Bone marrow (tissue), 2 donors: ENCODE measurements at regions not wholly inside any gene's neighbourhood (a gene's known extent, or its start where the extent isn't known, plus 50 kb on each side); places are given as distances from the start of the nearest gene placed in this dataset.
"Not testable (repeated sequence)": the region's sequence is repeated elsewhere in the genome, so short reads cannot be mapped to it uniquely, and the experiment has no call there.

ENCODE experiments used
- DNase-seq, 2 donors: peaks; one replicate each; lab custom pipeline; 2025; lab: John Stamatoyannopoulos, UW

DNA sequence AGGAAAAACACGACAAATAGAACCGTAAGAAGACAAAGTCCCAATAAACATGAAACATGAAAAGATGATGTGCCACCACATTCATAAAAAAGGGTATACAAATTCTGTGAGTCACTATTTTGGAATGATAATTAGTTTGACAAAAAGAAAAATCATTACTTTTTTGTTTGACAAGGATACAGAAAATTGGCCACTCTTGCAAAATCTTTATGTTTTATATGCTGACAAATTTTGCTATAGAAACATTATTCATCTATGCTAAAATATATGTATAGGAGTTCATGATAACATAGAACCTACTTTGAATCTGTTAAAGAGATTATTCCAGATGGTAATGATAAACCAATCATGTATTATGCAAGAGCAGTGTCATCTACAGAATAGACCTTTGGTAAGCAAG lies 1201.0 kb downstream of the FSCB start:
- no peak for DNase-seq

DNA sequence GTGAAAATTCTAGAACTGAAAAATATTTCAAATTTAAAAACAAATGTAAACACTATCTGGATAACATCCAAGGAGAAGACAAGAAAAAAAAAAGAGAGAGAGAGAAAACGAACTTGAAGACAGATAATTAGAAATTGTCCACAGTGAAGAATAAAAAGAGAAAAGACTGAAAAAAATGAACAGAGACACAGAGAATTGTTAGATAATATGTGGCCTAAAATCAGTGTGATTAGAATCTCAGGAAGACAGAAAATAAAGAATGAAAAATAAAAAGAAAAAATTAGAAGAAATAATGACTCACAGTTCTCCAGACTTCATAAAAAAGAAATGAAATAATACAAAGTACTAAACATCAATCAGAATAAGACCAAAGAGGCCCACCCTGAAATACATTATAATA lies 1209.3 kb downstream of the FSCB start:
- no peak for DNase-seq

DNA sequence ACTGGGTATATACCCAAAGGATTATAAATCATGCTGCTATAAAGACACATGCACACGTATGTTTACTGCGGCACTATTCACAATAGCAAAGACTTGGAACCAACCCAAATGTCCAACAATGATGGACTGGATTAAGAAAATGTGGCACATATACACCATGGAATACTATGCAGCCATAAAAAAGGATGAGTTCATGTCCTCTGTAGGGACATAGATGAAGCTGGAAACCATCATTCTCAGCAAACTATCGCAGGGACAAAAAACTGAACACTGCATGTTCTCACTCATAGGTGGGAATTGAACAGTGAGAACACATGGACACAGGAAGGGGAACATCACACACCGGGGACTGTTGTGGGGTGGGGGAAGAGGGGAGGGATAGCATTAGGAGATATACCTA lies 1211.0 kb downstream of the FSCB start:
- not testable (repeated sequence) for DNase-seq

DNA sequence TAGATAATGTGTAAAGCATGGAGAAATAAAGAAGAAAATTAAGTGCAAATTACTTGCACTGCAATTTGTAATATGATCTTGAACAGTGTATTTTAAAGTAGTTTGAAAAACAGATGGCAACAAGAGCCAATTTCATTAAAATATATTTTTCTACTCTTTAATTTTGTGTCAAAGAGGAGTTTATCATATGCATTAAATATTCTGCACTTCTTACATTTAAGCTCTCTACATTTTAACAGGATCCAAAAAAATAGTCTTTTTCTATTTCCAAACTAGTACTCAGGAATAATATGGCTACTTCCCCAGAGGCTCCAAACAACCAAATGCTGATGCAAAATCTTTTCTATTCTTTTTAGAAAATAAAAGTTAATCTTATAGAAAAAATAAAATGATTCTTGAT lies 1221.5 kb downstream of the FSCB start:
- no peak for DNase-seq

DNA sequence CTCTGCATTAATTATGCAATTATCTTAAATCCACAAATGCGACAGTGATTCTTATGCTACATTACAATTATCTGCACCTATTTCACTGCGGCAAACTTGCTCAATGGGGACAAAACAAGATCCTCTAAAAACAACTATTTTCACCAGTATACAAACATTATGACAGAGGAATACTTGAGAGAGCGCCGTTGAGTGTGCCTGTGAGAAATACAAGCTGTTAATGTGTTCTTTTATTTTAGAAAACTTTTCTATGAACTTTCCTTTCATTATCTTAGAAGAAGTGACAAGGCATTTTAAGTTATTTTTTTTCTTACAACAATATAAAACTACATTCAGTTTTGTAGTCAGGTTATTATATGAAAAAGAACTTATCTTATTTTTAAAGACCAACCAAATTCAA lies 1247.0 kb downstream of the FSCB start:
- no peak for DNase-seq

DNA sequence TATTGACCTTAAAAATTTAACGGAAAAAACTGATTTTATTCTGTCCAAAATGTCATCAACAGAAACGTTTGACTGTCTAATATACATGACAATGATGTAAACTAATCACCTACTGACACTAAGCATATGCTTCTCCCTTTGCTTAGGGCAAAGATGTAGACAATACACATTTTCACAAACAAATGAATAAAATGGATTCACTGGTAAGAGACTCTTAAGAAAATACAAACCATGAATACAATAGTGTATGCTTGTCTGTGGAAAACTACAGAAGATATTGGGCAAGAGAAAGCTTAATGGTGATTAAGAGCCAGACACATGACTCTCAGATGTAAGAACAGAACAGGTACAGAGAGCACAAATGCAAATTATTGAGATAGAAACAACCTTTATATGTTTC lies 1248.7 kb downstream of the FSCB start:
- DNase-seq = no peak

DNA sequence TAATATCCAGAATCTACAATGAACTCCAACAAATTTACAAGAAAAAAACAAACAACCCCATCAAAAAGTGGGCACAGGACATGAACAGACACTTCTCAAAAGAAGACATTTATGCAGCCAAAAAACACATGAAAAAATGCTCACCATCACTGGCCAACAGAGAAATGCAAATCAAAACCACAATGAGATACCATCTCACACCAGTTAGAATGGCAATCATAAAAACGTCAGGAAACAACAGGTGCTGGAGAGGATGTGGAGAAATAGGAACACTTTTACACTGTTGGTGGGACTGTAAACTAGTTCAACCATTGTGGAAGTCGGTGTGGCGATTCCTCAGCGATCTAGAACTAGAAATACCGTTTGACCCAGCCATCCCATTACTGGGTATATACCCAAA lies 1250.1 kb downstream of the FSCB start:
- DNase-seq = not testable (repeated sequence)

DNA sequence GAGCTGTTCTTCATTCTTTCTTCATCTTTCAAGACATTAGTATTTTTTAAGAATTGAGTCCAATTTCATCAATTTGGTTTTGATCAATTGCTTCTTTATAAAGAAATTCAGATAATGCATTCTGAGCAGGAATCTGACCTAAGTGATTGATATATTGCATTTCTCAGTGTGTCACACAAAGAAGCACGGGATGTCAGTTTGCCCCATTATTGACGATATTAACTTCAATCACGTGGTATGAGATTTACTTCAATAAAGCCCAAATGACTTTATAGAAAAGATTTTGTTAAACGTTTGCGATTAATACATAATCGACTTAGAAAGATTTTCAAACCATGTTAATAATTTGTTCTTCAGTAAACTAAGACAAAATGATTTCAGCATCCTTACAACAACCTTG lies 1254.2 kb downstream of the FSCB start:
- no peak for DNase-seq

DNA sequence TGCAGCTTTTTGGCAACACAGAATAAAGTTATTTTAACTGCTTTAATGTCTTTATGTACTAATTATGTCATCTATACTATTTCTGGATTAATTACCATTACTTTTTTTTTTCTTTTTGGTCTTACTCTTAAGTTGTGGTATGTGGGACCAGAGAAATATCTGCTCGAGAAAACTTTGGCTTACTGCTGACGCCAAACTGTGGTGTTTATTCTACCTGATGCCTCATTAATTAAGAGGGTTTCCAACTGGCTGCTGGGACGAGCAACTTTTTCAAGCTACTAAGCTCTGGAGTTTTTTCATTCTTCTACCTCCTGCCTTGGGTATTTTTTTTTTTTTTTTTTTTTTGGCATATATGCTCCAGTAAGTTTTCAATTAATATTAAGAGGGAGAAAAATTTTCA lies 1257.5 kb downstream of the FSCB start:
- DNase-seq = no peak

DNA sequence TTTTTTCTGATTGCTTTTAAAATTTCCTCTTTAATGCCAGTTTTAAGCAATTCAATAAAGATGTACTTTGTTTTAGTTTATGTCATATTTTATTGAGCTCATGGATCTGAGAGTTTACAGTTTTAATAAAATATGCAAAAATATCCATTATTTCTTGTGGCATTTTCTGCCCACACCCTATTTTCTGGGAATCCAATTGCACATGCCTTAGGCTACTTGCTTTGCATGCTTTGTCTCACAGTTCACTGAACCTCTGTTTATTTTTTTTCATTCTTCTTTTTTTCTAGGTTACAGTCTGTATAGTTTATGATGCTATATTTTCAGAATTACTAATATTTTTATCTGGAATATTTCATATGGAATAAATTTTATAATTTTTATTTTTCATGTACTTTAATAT lies 1258.0 kb downstream of the FSCB start:
- DNase-seq = no peak

DNA sequence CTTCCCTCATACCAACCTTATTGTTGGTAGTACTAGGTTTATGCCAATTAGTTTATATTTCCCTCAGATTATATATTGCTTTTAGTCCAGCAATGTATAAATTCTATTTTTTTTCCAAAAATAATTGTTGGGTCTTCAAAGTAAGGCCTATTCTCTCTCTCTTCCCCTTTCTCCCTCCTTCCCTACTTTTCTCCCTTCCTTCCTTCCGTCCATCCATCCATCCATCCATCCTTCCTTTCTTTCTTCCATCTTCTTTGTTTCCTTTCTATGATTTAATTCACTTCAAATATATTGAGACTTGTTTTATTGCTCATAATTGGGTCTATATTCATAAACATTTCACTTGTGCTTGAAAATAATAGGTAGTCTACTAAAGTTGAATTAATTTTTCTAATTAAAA lies 1259.2 kb downstream of the FSCB start:
- no peak for DNase-seq

DNA sequence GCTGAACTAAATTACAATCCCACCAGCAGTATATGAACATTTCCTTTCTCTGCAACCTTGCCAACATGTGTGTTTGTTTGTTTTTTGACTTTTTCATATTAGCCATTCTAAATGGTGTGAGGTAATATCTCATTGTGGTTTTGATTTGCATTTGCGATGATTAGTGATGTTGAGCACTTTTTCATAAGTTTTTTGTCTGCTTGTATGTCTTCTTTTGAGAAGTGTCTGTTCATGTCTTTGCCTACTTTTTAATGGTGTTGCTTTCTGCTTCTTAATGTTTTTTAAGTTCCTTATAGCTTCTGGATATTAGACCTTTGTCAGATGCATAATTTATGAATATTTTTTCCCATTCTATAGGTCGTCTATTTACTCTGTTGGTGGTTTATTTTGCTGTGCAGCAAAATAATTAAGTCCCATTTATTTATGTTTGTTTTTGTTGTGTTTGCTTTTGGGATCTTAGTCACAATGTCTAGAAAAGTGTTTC lies 1262.9 kb downstream of the FSCB start:
- DNase-seq = no peak

DNA sequence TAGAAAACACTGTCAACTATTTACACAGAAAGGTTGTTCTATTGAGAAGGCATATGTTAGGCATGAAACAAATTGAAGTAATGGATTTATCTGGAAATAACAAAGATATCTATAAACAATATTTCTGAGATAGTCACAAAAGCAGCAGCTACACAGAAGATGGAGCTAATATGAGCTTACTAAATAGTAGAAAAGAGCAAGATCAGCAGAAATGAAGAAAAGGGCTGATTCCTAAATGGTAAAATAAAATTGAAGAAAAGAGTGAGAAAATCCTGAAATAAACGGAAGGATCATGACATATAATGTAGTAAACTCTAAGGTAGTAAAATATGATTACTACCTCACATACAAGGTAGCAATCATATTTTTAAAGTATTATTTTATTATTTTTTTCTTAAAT lies 1263.9 kb downstream of the FSCB start:
- no peak for DNase-seq

DNA sequence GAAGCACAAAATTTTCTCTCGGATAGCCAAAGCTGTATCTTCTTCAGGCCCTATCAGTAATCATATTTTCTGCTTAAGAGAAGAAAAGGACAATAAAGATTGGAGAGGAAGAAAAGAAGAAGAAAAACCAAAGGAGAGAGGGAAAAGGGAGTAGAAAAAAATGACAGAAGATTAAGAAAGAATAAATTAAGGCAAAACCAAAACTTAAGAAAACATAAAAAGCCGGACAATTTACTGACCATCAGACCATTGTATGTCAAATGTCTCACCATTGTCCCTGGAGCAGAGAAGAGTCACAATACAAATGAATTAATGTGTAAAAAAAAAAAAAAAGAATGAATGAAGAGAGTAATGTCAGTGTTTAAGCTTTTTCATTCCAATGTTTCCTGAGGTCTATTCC lies 1274.8 kb downstream of the FSCB start:
- DNase-seq = no peak

DNA sequence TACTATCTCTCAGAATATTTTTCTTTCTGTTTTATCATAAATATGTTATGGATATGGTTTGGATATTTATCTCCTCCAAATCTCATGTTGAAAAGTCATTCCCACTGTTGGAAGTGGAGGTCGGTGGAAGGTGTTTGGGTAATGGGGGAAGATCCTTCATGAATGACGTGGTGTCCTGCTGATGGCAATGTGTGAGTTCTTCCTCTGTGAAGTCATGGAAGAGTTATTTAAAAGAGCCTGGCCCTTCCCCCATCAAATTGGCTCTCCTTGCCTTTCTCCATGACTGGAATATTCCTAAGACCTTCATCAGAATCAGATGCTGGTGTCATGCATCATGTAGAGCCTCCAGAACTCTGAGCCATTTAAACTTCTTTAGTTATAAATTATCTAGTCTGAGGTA lies 1291.6 kb downstream of the FSCB start:
- no peak for DNase-seq

DNA sequence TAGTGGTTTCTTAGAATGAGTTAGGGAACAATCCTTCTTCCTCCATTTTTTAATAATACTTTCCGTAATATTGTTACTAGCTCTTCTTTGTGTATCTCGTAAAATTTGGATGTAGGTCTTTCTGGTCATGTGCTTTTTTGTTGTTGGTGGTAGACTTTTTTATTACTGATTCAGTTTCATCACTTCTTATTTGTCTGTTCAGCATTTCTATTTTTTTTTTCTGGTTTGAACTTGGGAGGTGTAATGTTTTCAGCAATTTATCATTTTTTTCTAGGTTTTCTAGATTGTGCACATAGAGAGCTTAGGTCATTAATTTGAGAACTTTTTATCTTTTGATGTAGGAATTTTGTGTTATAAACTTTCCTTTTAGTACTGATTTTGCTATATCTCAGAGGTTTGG lies 1299.9 kb downstream of the FSCB start:
- no peak for DNase-seq

DNA sequence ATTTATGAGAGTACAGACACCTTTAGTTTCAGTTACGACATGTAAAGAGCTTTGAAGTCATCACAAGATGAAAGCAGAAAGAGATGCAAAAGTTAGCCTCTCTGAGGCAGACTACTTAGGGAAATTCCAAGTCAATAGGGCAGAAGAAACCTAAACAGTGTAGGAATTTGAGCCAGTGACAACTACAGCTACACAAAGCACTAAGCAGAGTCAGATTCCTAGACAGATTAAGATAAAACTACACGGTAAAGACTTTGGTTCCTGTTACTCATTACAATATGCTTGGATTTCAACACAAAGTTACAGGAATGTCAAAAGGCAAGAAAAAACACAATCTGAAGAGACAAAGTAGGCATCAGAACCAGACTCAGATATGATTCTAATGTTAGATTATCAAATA lies 1302.3 kb downstream of the FSCB start:
- no peak for DNase-seq

DNA sequence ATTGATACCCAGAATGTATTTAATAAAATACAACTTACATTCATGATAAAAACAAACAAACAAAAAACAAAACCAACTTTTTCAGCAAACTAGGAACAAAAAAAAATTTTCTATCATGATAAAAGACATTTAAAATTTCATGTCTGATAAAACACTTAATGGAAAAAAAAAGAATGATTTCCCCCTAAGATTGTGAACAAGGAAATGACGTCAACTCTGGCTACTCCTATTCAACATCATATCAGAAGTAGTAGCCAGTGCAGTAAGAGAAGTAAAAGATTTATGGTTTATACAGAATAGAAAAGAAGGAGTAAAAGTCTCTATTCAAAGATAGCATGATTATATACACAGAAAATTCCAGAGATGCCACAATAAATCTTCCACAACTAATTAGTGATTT lies 1306.6 kb downstream of the FSCB start:
- DNase-seq = no peak

DNA sequence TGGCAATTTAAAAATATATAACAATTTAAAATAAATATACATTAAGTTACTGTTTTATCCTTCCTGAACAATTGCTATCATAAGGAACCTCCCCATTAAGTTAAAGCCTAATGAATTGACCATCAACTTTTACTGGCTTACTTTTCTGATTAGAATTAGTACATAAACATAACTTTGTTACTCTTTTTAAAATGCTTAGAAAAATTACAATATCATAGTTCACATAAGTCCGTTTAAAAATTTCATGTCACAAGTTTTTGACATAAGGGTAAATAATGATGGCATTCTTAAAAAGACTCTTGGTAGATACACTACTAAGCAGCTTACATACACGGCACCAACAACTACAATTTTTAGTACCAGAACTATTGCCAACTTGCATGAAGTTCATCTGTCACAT lies 1308.6 kb downstream of the FSCB start:
- no peak for DNase-seq

DNA sequence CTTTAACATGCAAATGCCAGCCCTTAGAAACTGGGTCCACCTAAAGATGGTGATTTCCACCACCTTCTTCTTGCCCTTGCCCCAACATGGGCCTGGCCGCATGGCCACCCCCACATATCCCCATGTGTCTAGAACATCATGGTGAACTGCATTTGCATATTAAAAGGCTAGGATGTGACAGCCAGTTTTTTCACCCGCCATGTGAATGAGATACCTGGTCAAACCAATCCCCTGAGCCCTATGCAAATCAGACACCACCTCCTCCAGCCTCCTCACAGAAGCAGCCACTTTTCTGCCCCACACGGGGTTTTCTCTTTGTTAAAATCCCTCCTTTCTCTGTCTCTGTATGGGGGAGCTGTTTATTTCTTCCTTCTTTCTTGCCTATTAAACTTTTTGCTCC lies 1322.5 kb downstream of the FSCB start:
- DNase-seq = no peak

DNA sequence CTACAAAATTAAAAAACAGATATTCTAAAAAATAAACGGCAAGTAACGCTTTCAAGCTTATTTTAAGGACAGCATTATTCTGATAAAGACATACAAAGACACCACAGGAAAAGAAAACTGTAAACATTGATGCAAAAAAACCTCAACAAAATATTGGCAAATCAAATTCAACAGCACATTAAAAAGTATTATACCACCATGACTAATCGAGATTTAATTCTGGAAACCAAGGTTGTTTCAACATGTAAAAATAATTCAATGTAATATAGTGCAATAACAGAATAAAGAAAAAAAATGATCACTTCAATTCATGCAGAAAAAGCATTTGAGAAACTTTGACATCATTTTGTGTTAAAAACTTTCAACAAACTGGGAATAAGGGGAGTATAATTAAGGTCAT lies 1323.2 kb downstream of the FSCB start:
- DNase-seq = no peak

DNA sequence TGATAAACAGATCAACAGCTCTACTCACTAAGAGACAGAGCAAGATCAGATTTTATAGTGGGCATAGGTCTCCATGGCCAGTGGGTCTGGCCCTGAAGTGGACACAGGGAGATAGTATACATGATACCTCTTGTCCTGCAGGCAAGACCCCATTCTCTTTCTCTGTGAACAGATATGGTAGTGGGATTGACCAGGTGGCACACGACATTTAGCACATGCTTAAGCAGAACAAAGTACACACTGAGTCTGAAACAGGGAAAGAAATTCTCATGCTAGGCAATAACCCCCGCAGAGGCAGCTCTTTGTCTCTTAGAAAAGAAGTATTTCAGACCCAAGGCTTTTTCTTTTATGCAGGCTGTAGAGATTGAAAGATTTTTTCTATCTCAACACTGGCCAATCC lies 1331.2 kb downstream of the FSCB start:
- DNase-seq = no peak

DNA sequence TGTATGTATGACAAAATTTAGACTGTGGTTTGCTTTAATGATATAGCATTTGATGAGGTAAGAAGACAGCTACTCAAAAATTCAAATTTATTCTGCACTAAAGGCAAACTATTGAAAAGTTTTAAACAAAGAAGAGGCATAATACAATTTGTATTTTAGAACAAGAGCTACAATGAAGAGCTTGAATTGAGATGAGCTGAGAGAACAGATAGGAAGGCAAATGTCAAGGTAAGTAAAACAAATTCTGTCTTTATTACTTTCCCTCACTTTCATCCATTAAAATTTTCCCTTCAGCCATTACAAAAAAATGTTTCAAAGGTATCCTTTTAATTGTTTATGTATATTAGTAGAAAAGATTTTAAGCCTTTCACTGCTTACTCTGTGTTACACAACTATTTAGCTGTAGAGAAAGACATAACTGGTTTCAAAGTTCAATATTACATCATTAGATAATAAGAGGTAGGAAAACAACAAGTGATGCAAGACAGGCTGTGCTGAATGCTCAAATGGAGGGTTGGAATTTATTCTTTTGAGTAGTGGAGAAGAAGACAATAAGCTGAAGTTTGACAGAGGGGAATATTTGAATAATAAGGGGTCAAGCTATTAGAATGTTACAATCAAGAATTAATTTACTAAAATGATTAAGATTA lies 1334.1 kb downstream of the FSCB start:
- no peak for DNase-seq

DNA sequence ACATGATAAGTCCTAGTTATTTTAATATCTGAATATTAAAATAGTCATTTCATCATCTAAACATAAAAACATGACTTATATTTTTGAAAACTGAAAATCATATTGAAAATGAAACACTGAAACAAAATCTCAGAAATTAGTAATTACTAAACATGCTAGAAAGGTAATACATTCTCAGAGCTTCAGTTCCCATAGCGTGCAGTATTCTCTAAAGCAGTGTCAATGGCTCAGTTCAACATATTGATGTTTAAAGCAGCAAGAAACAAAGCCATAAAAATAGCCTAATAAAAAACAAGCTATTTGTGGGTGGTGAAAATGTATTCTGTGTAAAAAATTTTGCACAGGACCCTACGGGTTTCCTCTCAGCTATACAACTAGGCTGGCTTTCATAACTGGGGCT lies 1337.4 kb downstream of the FSCB start:
- DNase-seq = no peak
